ENCODE measurements at regions not wholly inside any gene's neighbourhood (a gene's known extent, or its start where the extent isn't known, plus 50 kb on each side); places are given as distances from the start of the nearest gene placed in this dataset.

DNA sequence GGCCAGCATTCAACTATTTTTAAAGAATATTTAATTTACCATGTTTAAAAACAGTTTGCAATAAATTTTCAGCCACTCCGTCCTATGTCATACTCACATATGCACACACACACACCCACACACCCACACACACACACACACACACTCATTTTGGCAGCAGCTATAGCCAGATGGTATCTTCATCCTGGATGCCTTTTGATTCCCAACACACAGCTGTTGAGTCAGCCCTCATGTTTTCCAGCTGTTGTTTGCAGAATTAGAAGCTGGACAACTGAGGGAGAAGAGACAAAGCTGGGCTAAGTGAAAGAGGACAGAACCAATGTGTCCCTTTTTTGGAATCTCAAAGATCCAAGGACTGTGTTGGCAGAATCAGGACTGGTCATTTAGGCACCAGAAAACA lies 80.0 kb upstream of the EGLN3 start:
- Mint-ChIP-seq H3K36me3 (ENCODE audit: low read depth) (no peaks in the 10 kb centered on the region), H3K27ac (no peak overlapping the region), H3K4me1 (ENCODE audit: low read depth) (peaks cover 2% of the 10 kb centered on the region), H3K9me3 (no peaks in the 10 kb centered on the region), H3K4me3 (no peak overlapping the region), H3K27me3 (no peaks in the 10 kb centered on the region)
- DNase-seq = no peak

DNA sequence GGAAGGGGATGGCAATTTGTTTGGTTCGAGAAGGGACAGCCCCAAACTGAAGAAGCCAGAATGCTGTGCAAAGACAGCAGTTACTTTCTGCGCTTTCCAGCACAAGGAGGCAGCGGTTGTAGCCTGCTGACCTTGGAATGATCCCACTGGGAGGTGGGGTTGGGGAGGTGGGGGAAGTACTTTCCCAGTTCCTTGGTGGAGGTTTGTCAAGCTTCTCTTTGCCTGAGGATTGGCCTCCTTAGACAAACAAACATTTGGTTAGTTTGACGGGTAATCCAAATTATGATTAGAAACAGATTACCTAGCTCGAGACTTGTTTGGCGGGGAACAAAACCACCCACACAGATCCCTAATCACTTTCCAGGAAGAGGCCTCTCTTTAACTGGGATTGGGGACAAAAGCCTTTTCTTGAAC lies 79.1 kb upstream of the EGLN3 start:
- Mint-ChIP-seq H3K4me1 (ENCODE audit: low read depth) (peaks cover 2% of the 10 kb centered on the region), H3K9me3 (no peaks in the 10 kb centered on the region), H3K27me3 (no peaks in the 10 kb centered on the region), H3K27ac (no peak overlapping the region), H3K36me3 (ENCODE audit: low read depth) (no peaks in the 10 kb centered on the region), H3K4me3 (no peak overlapping the region)
- DNase-seq = no peak

DNA sequence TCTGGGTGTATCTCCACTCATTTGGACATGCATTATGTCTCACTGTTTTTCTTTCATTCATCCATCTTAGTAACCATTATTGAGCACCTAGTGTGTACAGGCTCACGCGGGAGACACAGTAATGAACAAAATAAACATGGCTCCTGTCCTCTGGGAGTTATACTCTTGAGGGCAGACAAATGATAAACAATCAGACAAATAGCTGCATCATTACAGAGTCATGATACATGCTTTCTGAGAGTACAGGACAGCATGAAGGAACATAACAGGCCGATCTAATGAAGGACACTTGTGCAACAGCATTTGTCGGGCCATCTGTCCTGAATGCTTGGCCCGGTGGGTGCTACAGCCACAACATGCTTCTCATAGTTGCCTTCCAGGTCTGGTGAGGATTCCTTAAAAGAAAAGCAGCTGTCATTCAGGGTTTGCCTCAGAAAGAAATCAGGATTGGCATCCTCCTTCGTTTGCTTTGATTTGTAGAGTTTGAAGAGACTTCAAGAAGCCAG lies 77.2 kb upstream of the EGLN3 start:
- Mint-ChIP-seq H3K27me3 (no peaks in the 10 kb centered on the region), H3K9me3 (no peaks in the 10 kb centered on the region)

DNA sequence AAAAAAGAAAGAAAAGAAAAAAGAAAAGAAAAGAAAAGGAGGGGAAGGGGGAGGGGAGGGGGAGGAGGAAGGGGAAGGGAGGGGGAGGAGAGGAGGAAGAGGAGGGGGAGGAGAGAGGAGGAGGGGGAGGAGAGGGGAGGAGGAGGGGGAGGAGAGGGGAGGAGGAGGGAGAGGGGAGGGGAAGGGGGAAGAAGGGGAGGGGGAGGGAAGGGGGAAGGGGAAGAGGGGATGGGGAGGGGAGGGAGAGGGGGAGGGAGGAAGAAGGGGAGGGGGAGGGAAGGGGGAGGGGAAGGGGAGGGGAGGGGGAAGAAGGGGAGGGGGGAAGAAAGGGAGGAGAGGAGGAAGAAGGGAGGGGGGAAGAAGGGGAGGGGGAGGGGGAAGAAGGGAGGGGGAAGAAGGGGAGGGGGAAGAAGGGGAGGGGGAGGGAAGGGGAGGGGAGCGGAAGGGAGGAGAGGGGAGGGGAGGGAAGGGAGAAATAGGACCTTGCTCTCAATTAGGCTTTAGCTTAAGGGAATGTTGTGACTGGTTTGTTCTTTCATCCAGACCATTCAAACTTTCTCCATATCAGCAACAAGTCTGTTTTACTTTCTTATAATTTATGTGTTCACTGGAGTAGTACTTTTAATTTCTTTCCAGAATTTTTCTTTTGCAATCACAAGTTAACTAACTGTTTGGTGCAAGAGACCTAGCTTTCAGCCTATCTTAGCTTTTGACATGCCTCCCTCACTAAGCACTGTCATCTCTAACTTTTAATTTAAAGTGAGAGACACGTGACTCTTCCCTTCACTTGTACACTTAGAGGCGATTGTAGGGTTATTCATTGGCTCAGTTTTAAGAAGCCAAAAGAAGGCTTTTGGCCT lies 76.5 kb upstream of the EGLN3 start:
- DNase-seq = no peak
- Mint-ChIP-seq H3K9me3 (no peaks in the 10 kb centered on the region), H3K4me3 (no peak overlapping the region), H3K27me3 (no peaks in the 10 kb centered on the region), H3K36me3 (ENCODE audit: low read depth) (no peaks in the 10 kb centered on the region), H3K27ac (no peak overlapping the region), H3K4me1 (ENCODE audit: low read depth) (peaks cover 2% of the 10 kb centered on the region)

More for the DNA sequence above, 77.2 kb upstream of the EGLN3 start:
- Mint-ChIP-seq H3K4me1 (ENCODE audit: low read depth) (peaks cover 2% of the 10 kb centered on the region), H3K4me3 (no peak overlapping the region), H3K27ac (no peak overlapping the region), H3K36me3 (ENCODE audit: low read depth) (no peaks in the 10 kb centered on the region)
- DNase-seq = no peak

DNA sequence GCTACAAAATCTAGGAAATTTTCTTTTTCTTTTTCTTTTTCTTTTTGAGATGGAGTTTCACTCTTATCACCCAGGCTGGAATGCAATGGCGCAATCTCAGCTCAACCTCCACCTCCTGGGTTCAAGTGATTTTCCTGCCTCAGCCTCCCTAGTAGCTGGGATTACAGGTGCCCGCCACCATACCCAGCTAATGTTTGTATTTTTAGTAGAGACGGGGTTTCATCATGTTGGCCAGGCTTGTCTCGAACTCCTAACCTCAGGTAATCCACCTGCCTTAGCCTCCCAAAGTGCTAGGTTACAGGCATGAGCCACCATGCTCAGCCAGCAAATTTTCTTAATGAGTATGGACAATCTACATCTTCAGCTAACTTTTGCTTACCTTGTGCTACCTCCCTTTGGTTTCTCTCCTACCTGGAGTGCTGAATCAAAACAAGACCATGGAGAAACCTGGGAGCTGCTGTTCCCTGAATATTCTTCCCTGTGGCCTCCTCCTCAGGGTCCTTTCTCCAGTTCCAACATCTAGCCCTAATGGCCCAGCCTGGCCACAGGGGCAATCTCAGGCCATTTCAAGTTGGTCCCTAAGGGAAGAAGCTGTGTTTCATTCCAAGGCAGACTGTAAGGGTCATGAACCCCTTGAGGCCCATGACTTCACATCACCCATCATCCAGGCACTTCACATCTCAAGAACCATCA lies 74.6 kb upstream of the EGLN3 start:
- H3K27ac Mint-ChIP-seq = no peak overlapping the region
- no peaks in the 10 kb centered on the region for H3K9me3 Mint-ChIP-seq
- no peaks in the 10 kb centered on the region for H3K36me3 Mint-ChIP-seq (ENCODE audit: low read depth)
- H3K4me3 Mint-ChIP-seq = no peak overlapping the region
- H3K4me1 Mint-ChIP-seq (ENCODE audit: low read depth) = peaks cover 2% of the 10 kb centered on the region
- no peak for DNase-seq
- H3K27me3 Mint-ChIP-seq = no peaks in the 10 kb centered on the region

DNA sequence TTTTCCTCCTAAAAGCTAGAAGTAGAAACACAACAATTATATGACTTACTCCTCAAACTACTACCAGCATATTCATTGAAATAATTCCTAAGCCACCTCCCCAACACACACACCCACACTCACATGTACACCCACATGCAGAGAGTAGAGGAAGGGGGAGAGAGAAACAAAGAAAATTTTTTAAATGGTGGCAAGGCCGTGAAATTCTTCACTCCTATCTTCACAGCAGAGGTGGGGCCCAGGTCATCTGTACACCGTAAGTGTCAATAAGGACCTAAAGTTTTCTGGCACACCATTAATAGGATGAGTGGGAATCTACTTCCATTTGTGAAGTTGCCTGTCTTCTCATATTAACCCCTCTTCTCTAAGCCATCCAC lies 73.9 kb upstream of the EGLN3 start:
- H3K27ac Mint-ChIP-seq = no peak overlapping the region
- no peaks in the 10 kb centered on the region for H3K27me3 Mint-ChIP-seq
- peaks cover 2% of the 10 kb centered on the region for H3K4me1 Mint-ChIP-seq (ENCODE audit: low read depth)
- no peak for DNase-seq
- no peak overlapping the region for H3K4me3 Mint-ChIP-seq
- H3K9me3 Mint-ChIP-seq = no peaks in the 10 kb centered on the region
- no peaks in the 10 kb centered on the region for H3K36me3 Mint-ChIP-seq (ENCODE audit: low read depth)

DNA sequence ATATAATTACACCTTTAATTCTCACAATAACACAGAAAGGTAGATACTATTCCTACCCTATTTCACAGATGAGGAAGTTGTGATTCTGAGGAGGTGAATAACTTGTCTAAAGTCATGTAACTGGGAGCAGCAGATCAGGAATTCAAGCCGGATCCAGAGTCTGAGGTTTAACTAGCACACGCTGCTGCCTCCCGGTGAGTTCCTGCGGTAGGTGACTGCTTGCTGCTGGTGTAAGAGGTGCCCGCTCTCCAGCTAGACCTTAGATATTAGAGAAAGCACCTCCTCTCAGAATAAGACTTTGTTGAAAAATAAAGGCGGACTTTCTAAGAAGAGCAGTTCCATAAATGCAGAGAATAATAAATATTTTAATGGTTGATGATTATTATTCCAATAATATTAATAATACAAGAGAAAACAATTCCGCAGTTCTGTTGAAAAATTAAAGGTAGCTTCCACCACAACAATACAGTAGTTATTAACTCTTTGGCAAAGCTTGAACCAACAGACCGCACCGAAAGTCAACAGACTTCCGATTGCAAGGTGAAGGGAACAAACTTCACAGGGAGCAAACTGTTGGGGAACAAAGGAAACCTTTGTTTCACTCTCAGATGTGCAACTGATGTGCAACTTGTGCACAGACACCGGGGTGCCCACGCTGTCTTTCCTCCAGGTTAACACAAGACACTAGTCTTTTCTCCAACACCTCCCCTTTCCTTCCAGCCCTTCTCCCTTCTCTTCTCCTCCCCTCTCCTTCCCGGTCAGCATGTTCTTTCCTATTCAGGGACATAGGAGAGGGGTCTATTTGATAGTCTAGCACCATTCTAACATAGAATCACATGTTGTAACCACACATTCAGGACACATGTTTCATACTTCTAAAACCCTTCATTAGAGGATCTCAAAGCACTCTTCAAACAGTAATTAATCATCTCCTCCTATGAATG lies 73.2 kb upstream of the EGLN3 start:
- H3K4me1 Mint-ChIP-seq (ENCODE audit: low read depth) = peaks cover 3% of the 10 kb centered on the region
- no peak overlapping the region for H3K27ac Mint-ChIP-seq
- no peaks in the 10 kb centered on the region for H3K27me3 Mint-ChIP-seq
- no peak overlapping the region for H3K4me3 Mint-ChIP-seq
- H3K9me3 Mint-ChIP-seq = no peaks in the 10 kb centered on the region
- no peaks in the 10 kb centered on the region for H3K36me3 Mint-ChIP-seq (ENCODE audit: low read depth)
- DNase-seq = no peak

DNA sequence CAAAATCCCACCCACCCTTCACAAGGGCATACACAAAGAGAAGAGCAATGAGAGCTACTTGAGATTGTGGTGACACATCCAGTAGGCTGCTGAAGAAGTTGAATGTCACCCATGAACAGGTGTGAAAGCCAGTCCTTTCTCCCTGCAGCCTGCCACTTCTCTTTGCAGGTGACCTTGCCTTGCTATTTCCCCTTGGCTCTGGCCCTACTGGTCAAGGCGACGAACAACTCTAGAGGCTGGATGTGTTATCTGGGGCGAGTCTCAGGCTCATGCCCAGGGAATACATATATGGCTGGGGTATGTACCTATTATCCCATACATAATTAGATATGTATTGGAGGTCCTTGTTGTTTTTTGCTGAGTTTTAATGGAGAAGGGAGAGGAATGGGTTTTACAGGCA lies 70.2 kb upstream of the EGLN3 start:
- Mint-ChIP-seq H3K4me1 (ENCODE audit: low read depth) (peaks cover 17% of the 10 kb centered on the region), H3K27ac (no peak overlapping the region), H3K27me3 (no peaks in the 10 kb centered on the region), H3K4me3 (no peak overlapping the region), H3K9me3 (no peaks in the 10 kb centered on the region), H3K36me3 (ENCODE audit: low read depth) (no peaks in the 10 kb centered on the region)
- DNase-seq = no peak

DNA sequence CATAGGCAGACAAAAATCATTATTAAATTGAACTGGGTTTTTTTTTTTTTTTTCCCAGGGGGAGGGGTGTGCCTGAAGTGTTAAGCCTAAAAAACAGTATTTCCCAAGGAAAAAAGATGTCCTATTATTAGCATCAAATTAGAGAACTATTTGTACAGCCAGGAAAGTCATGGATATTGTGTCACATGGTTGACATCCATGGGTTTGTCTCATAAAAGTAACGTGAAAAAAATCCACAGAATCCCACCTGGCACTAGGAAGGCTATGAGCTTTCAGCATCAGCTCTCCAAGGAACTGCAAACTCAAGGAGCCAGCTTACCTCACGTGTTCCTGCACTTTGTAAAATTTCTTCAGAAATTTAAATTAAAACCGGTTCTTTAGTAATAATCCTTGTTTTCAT lies 69.1 kb upstream of the EGLN3 start:
- Mint-ChIP-seq H3K27me3 (no peaks in the 10 kb centered on the region), H3K36me3 (ENCODE audit: low read depth) (no peaks in the 10 kb centered on the region), H3K4me3 (no peak overlapping the region), H3K4me1 (ENCODE audit: low read depth) (peaks cover 18% of the 10 kb centered on the region), H3K27ac (no peak overlapping the region), H3K9me3 (no peaks in the 10 kb centered on the region)
- DNase-seq = no peak

DNA sequence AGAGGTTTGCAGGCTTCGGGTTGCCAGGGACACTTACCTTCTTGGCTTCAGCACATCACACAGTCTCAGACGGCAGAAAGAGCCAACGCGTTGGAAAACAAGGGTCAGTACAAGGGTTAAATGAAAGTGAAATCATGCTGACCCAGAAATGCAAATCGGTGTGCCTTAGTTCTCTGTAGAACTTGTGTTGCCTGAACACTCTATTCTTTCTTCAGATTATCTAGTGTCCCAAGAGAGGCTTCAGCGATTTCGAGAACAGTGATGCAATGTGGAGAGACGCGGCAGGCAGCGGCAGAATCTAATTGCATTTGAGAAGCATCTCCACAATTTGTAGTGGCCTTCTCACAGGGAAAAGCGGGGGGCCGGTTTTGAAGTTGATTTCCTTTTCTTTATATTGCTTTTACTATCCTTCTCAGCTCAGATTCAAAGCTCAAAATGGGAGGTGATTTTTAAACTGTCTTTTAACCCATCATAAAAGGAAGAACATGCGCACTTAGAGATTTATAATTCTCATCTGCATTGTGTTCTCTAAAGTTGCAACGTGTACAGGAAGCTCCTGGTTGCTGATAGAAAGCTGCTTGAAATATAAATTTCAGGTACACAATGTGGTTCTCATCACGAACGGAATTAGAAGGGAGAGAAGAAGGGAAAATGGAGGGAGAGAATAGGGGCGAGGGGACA lies 67.8 kb upstream of the EGLN3 start:
- no peaks in the 10 kb centered on the region for H3K36me3 Mint-ChIP-seq (ENCODE audit: low read depth)
- peaks cover 23% of the 10 kb centered on the region for H3K4me1 Mint-ChIP-seq (ENCODE audit: low read depth)
- H3K4me3 Mint-ChIP-seq = peak overlapping the region; percentile 68
- DNase-seq = no peak
- H3K9me3 Mint-ChIP-seq = no peaks in the 10 kb centered on the region
- H3K27ac Mint-ChIP-seq = peak overlapping the region; percentile 88
- no peaks in the 10 kb centered on the region for H3K27me3 Mint-ChIP-seq

DNA sequence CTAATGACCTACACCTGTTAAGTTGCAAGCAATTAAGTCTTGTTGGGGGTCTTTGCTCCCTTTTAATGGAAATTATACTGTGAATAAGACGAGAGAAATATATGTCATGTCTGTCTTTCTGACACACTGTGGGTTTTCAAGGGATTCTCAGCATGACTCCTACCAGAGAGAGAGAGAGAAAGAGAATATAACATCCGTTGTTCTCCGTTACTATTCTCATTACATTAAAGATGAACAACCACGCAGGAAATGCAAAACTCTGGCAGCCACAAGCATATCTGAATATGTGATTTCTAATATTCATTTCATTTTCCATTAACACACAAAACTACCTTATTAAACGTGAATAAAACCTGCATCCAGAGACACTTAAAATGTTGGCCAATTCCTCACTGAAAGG lies 67.3 kb upstream of the EGLN3 start:
- Mint-ChIP-seq H3K27ac (peak overlapping the region; percentile 88), H3K9me3 (no peaks in the 10 kb centered on the region), H3K27me3 (no peaks in the 10 kb centered on the region), H3K4me3 (peak overlapping the region; percentile 68), H3K4me1 (ENCODE audit: low read depth) (peaks cover 28% of the 10 kb centered on the region), H3K36me3 (ENCODE audit: low read depth) (no peaks in the 10 kb centered on the region)
- DNase-seq = no peak

DNA sequence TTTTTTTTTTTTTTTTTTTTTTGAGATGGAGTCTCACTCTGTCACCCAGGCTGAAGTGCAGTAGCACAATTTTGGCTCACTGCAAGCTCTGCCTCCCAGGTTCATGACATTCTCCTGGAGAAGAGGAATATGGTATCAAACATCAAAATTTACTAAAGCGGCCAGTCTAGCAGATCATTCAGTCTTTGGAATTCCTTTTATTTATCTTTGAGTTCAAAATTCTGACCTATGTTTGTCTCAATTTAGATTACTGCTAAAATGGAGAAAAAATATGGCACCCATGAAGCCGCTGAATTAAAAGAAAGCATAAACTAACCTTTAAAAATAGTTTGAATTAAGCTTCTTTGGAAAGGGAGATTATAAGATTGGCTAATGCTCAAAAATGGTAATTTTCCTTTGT lies 64.5 kb upstream of the EGLN3 start:
- Mint-ChIP-seq H3K27ac (no peak overlapping the region), H3K36me3 (ENCODE audit: low read depth) (no peaks in the 10 kb centered on the region), H3K4me1 (ENCODE audit: low read depth) (peaks cover 33% of the 10 kb centered on the region)

DNA sequence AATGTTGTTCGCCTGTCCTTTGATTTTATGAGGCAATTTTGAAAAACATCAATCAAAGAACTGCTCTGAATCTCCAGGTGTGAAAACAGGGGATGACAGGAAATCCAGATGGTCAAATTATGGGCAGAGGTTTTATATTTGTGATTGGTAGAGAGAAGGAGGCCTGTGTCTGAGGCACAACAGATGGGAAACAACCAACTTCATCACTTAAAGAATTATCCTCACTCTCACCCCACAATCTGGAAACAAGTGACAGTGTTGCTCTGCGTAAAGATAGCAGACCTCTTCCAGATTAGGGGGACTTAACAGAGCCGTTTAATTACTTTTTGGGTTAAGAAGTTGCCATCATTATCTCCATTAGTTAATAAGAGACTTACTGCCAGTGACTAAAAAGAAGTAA lies 64.1 kb upstream of the EGLN3 start:
- no peaks in the 10 kb centered on the region for H3K9me3 Mint-ChIP-seq
- no peak overlapping the region for H3K27ac Mint-ChIP-seq
- H3K36me3 Mint-ChIP-seq (ENCODE audit: low read depth) = no peaks in the 10 kb centered on the region
- H3K4me1 Mint-ChIP-seq (ENCODE audit: low read depth) = peaks cover 33% of the 10 kb centered on the region
- H3K27me3 Mint-ChIP-seq = no peaks in the 10 kb centered on the region
- DNase-seq = no peak
- no peak overlapping the region for H3K4me3 Mint-ChIP-seq

More for the DNA sequence above, 64.5 kb upstream of the EGLN3 start:
- Mint-ChIP-seq H3K4me3 (no peak overlapping the region), H3K27me3 (no peaks in the 10 kb centered on the region), H3K9me3 (no peaks in the 10 kb centered on the region)
- DNase-seq = no peak

DNA sequence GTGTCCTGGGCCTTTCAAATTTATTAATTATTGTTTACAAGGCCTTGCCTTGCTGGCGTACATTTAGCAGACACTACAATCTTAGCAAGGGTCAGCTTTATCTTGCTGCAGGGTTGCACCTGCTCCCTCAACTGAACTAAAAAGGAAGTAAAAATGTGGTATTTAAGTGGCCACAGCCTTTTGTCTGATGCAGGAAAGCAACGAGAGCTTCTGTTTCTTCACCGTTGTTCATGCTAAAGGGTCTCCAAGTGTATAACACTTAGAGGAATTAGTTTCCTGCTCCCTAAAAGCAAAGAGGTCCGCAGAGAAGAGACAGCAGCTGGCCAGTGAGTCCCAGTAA lies 62.8 kb upstream of the EGLN3 start:
- Mint-ChIP-seq H3K27me3 (no peaks in the 10 kb centered on the region), H3K4me3 (no peak overlapping the region), H3K27ac (peak overlapping the region; percentile 61), H3K36me3 (ENCODE audit: low read depth) (no peaks in the 10 kb centered on the region), H3K4me1 (ENCODE audit: low read depth) (peaks cover 28% of the 10 kb centered on the region), H3K9me3 (no peaks in the 10 kb centered on the region)
- DNase-seq = no peak

Data from activated T-cell treated with anti-CD3 and anti-CD28 coated beads, Interleukin-2, amount 50 U/mL, for 24 hours (primary cell).